ENCODE measurements at regions not wholly inside any gene's neighbourhood (a gene's known extent, or its start where the extent isn't known, plus 50 kb on each side); places are given as distances from the start of the nearest gene placed in this dataset.
A peak's percentile ranks its signal among the peaks of the same experiment; 100 is the strongest.
"Not testable (repeated sequence)": the region's sequence is repeated elsewhere in the genome, so short reads cannot be mapped to it uniquely, and the experiment has no call there.

- TF ChIP-seq CTCF (conservative IDR thresholded peaks at IDR 0.05; ENCODE audit: low read depth, low read length), result no peak
- no peak for DNase-seq (ENCODE audit: low read depth)
- H3K4me3 ChIP-seq (ENCODE audit: low read depth, low read length), result no peak overlapping the region
Observed at GRCh38 chr19:20453425-20453935, 112.1 kb downstream of the ZNF737 start.

- no peak overlapping the region for H3K4me3 ChIP-seq (ENCODE audit: low read depth, low read length)
- no peak for TF ChIP-seq CTCF (conservative IDR thresholded peaks at IDR 0.05; ENCODE audit: low read depth, low read length)
- no peak for DNase-seq (ENCODE audit: low read depth)
Observed at GRCh38 chr19:20444202-20444885, 121.2 kb downstream of the ZNF737 start.

- H3K4me3 ChIP-seq (ENCODE audit: low read depth, low read length), result peak overlapping the region; percentile 12
- DNase-seq (ENCODE audit: low read depth), result not testable (repeated sequence)
Observed at GRCh38 chr19:20432266-20432842, 133.2 kb downstream of the ZNF737 start.

GRCh38 chr19:20431826-20432225, 133.8 kb downstream of the ZNF737 start:
- no peak for DNase-seq (ENCODE audit: low read depth)
- no peak for TF ChIP-seq CTCF (conservative IDR thresholded peaks at IDR 0.05; ENCODE audit: low read depth, low read length)
- H3K4me3 ChIP-seq (ENCODE audit: low read depth, low read length), result peak overlapping the region; percentile 12

GRCh38 chr19:20423381-20424197, 142.0 kb downstream of the ZNF737 start:
- no peak for DNase-seq (ENCODE audit: low read depth)
- TF ChIP-seq CTCF (conservative IDR thresholded peaks at IDR 0.05; ENCODE audit: low read depth, low read length), result no peak
- peak overlapping the region; percentile 70 for H3K4me3 ChIP-seq (ENCODE audit: low read depth, low read length)

- peak overlapping the region; percentile 70 for H3K4me3 ChIP-seq (ENCODE audit: low read depth, low read length)
- no peak for TF ChIP-seq CTCF (conservative IDR thresholded peaks at IDR 0.05; ENCODE audit: low read depth, low read length)
- DNase-seq (ENCODE audit: low read depth), result no peak
Observed at GRCh38 chr19:20422216-20423205, 143.1 kb downstream of the ZNF737 start.
